Right atrium auricular region (tissue), 2 donors: ENCODE measurements at regions not wholly inside any gene's neighbourhood (a gene's known extent, or its start where the extent isn't known, plus 50 kb on each side); places are given as distances from the start of the nearest gene placed in this dataset.

Experiments used
- DNase-seq: peaks from one replicate; pipeline ENCODE4 v3.0.0-alpha.2; 2019; ENCODE audit warnings: low spot score
- H3K27ac ChIP-seq, 2 donors: fragments of 200-600 bp; sonication (generic); 1 replicate in 1 of 2; 2 replicates in 1 of 2; pipeline ENCODE4 v1.5.1; 2016 to 2019
- H3K27me3 ChIP-seq, 2 donors: fragments of 200-600 bp; sonication (generic); one replicate each; pipeline versions ENCODE4 v1.5.1 to v1.6.0; 2017 to 2019
- H3K36me3 ChIP-seq: fragments of 200-600 bp; sonication (generic); one replicate; pipeline ENCODE4 v1.5.1; 2016
- H3K4me1 ChIP-seq, 2 donors: fragments of 200-600 bp; sonication (generic); one replicate each; pipeline versions ENCODE4 v1.5.1 to v1.6.0; 2017 to 2019
- H3K4me3 ChIP-seq, 2 donors: fragments of 200-600 bp; sonication (generic); 1 replicate in 1 of 2; 2 replicates in 1 of 2; pipeline ENCODE4 v1.5.1; 2017 to 2019; ENCODE audit warnings: mild to moderate bottlenecking in 1 of 2, moderate library complexity in 1 of 2
- H3K9me3 ChIP-seq, 2 donors: fragments of 200-600 bp; sonication (generic); one replicate each; pipeline ENCODE4 v1.5.1; 2019
- CTCF ChIP-seq, 2 donors: fragments of 200-600 bp; sonication (generic); IDR thresholded peaks; one replicate each; pipeline ENCODE4 v1.5.1; 2019; ENCODE audit warnings: antibody characterized with exemption in 2 of 2

- no peaks in the 10 kb centered on the region for H3K9me3 ChIP-seq
- DNase-seq, result no peak
- H3K27me3 ChIP-seq, result no peaks in the 10 kb centered on the region
- no peak overlapping the region for H3K4me3 ChIP-seq
- no peak overlapping the region for H3K27ac ChIP-seq
- TF ChIP-seq CTCF (IDR thresholded peaks at IDR 0.05), result no peak
- H3K4me1 ChIP-seq, result no peaks in the 10 kb centered on the region
- no peaks in the 10 kb centered on the region for H3K36me3 ChIP-seq
Observed at GRCh38 chr10:23755556-23755955, 316.7 kb downstream of the OTUD1 start.

GRCh38 chr10:23768281-23768680 is 329.4 kb downstream of the OTUD1 start:
- Histone ChIP-seq H3K27ac (no peak overlapping the region), H3K27me3 (no peaks in the 10 kb centered on the region), H3K4me1 (no peaks in the 10 kb centered on the region), H3K4me3 (no peak overlapping the region), H3K9me3 (no peaks in the 10 kb centered on the region), H3K36me3 (no peaks in the 10 kb centered on the region)
- no peak for DNase-seq
- no peak for TF ChIP-seq CTCF (IDR thresholded peaks at IDR 0.05)

- no peaks in the 10 kb centered on the region for H3K36me3 ChIP-seq
- no peak overlapping the region for H3K4me3 ChIP-seq
- H3K27me3 ChIP-seq, result no peaks in the 10 kb centered on the region
- no peaks in the 10 kb centered on the region for H3K9me3 ChIP-seq
- H3K4me1 ChIP-seq, result no peaks in the 10 kb centered on the region
- DNase-seq, result no peak
- TF ChIP-seq CTCF (IDR thresholded peaks at IDR 0.05), result no peak
- H3K27ac ChIP-seq, result no peak overlapping the region
Observed at GRCh38 chr10:23777153-23777552, 338.3 kb downstream of the OTUD1 start.

GRCh38 chr10:23779301-23779700 is 340.4 kb downstream of the OTUD1 start:
- Histone ChIP-seq H3K27me3 (no peaks in the 10 kb centered on the region), H3K4me3 (no peak overlapping the region), H3K4me1 (no peaks in the 10 kb centered on the region), H3K27ac (no peak overlapping the region), H3K36me3 (no peaks in the 10 kb centered on the region), H3K9me3 (no peaks in the 10 kb centered on the region)
- no peak for TF ChIP-seq CTCF (IDR thresholded peaks at IDR 0.05)
- DNase-seq, result no peak

- H3K9me3 ChIP-seq, result no peaks in the 10 kb centered on the region
- no peaks in the 10 kb centered on the region for H3K27me3 ChIP-seq
- no peak for DNase-seq
- no peak overlapping the region for H3K4me3 ChIP-seq
- no peak for TF ChIP-seq CTCF (IDR thresholded peaks at IDR 0.05)
- no peaks in the 10 kb centered on the region for H3K36me3 ChIP-seq
- no peaks in the 10 kb centered on the region for H3K4me1 ChIP-seq
- no peak overlapping the region for H3K27ac ChIP-seq
Observed at GRCh38 chr10:23780331-23780730, 341.5 kb downstream of the OTUD1 start.

DNA sequence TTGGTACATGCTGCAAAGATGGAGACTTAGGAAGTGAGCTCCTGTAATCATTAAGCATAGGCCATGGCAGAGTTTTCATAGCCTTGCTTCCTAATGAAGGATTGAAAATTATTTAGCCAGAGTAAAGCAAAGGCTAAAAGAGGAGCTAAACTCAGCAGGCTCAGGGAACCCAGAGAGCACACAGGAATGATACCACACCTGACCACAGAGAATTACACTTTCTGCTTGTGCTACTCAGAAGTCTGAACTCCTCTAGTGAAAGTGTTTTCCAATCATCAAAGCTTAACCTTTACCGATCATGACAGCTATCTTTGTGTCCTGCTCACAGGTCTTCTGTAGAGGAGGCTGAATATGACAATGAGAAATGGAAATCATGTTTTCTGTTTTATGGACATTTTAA is 347.7 kb downstream of the OTUD1 start:
- no peak for TF ChIP-seq CTCF (IDR thresholded peaks at IDR 0.05)
- H3K36me3 ChIP-seq, result no peaks in the 10 kb centered on the region
- no peaks in the 10 kb centered on the region for H3K9me3 ChIP-seq
- no peak overlapping the region for H3K4me3 ChIP-seq
- no peak for DNase-seq
- no peaks in the 10 kb centered on the region for H3K4me1 ChIP-seq
- H3K27ac ChIP-seq, result no peak overlapping the region
- no peaks in the 10 kb centered on the region for H3K27me3 ChIP-seq
